HL-60 (cell line): ENCODE measurements at regions not wholly inside any gene's neighbourhood (a gene's known extent, or its start where the extent isn't known, plus 50 kb on each side); places are given as distances from the start of the nearest gene placed in this dataset.

Experiments
- CTCF ChIP-seq: IDR thresholded peaks from one replicate; pipeline ENCODE4 v1.5.1; 2011; ENCODE audit warnings: low read length, control low read depth, inconsistent platforms; ENCODE audit not compliant: insufficient read depth
- GABPA ChIP-seq: IDR thresholded peaks from 2 replicates; pipeline ENCODE4 v1.6.1; 2012; ENCODE audit warnings: low read depth

- TF ChIP-seq CTCF (no peak), GABPA (no peak)
Observed at GRCh38 chr3:116969646-116970045, 260.1 kb downstream of the TUSC7 start.
